ENCODE measurements at regions not wholly inside any gene's neighbourhood (a gene's known extent, or its start where the extent isn't known, plus 50 kb on each side); places are given as distances from the start of the nearest gene placed in this dataset.

DNA sequence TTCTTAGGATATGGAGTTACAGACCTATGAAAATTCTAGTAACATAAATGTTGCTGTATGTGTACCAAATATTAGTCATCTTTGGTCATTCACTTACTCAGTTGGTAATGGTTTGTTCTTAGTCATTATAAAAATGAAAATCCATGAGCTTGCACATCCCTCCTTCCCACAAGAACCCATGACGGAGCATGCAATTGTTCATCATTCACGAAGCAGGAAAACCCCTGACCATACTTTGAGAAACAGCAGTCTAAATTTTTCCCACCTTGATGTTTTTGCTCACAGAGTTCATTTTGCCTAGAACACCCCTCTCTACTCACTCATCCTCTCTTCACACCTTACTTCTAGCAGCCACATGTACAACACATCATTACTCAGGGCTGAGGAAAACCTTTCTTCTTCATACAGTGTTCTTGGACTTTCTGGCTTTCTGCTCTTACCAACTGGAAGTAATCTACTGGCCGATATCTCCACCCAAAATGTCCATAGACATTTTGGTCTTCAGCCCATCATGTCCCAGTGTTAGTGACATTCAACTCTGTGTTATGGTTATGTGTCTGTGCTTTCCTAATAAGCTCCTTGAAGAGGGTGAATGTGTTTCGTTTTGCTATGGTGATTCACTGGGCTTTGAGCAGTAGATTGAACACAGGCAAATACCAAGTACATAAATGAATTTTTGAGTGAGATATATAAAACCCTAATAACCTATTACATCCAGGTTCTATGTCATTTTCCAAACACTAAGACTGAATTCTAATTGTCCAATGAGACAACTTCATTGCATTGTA is 189.9 kb downstream of the ZC3H11B start:
- H3K36me3 ChIP-seq (ENCODE audit: low read length): no peaks in the 10 kb centered on the region
- no peak overlapping the region for H3K9ac ChIP-seq (ENCODE audit: low read length)
- H3K9me3 ChIP-seq (ENCODE audit: insufficient read depth, low read length): no peaks in the 10 kb centered on the region
- no peak overlapping the region for H3K4me3 ChIP-seq (ENCODE audit: insufficient read depth, low read length, poor library complexity, severe bottlenecking)
- H4K20me1 ChIP-seq (ENCODE audit: low read depth, low read length): no peaks in the 10 kb centered on the region
- H3K27ac ChIP-seq (ENCODE audit: low read depth, low read length): no peak overlapping the region
- H3F3A ChIP-seq (ENCODE audit: insufficient read depth): no peaks in the 10 kb centered on the region
- H2AFZ ChIP-seq (ENCODE audit: low read depth, low read length, severe bottlenecking): no peak overlapping the region
- H3K4me2 ChIP-seq (ENCODE audit: low read depth, low read length, poor library complexity, severe bottlenecking): no peak overlapping the region
- no peak for TF ChIP-seq EZH2phosphoT487 (conservative IDR thresholded peaks at IDR 0.05; ENCODE audit: low read length)
- TF ChIP-seq, protein P1, sequence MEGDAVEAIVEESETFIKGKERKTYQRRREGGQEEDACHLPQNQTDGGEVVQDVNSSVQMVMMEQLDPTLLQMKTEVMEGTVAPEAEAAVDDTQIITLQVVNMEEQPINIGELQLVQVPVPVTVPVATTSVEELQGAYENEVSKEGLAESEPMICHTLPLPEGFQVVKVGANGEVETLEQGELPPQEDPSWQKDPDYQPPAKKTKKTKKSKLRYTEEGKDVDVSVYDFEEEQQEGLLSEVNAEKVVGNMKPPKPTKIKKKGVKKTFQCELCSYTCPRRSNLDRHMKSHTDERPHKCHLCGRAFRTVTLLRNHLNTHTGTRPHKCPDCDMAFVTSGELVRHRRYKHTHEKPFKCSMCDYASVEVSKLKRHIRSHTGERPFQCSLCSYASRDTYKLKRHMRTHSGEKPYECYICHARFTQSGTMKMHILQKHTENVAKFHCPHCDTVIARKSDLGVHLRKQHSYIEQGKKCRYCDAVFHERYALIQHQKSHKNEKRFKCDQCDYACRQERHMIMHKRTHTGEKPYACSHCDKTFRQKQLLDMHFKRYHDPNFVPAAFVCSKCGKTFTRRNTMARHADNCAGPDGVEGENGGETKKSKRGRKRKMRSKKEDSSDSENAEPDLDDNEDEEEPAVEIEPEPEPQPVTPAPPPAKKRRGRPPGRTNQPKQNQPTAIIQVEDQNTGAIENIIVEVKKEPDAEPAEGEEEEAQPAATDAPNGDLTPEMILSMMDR (IDR thresholded peaks at IDR 0.05; ENCODE audit: insufficient read depth, low read length, poor library complexity, severe bottlenecking): no peak
- no peaks in the 10 kb centered on the region for H3K9me2 ChIP-seq (replicated peaks; ENCODE audit: insufficient read depth, low read length)
- H3K27me3 ChIP-seq (ENCODE audit: low read length): no peaks in the 10 kb centered on the region
- no peaks in the 10 kb centered on the region for H3K79me2 ChIP-seq (ENCODE audit: insufficient read depth, low read length)

DNA sequence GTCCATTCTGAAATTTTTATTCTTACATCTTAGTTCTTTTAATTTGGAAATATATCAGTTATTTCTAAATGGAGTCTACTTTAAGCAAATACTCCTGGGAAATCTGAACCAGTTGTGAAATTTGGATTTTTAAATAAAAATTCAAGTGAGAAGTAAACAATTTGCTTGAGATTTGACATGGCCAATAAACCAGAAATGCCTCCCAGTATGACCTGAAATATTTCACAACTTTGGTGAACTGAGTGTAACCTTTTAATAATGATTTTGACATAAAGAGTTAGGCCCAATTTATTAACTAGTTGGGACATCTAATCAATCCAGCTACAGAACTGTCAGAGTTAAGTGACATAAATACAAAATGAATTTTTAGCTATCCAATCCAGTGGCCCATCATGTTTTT is 192.0 kb downstream of the ZC3H11B start:
- Histone ChIP-seq H3K79me2 (ENCODE audit: insufficient read depth, low read length) (no peaks in the 10 kb centered on the region), H3K4me3 (ENCODE audit: insufficient read depth, low read length, poor library complexity, severe bottlenecking) (no peak overlapping the region), H3K36me3 (ENCODE audit: low read length) (no peaks in the 10 kb centered on the region), H3K27me3 (ENCODE audit: low read length) (no peaks in the 10 kb centered on the region), H3K9ac (ENCODE audit: low read length) (no peak overlapping the region), H3K9me3 (ENCODE audit: insufficient read depth, low read length) (no peaks in the 10 kb centered on the region), H4K20me1 (ENCODE audit: low read depth, low read length) (no peaks in the 10 kb centered on the region), H3K27ac (ENCODE audit: low read depth, low read length) (no peak overlapping the region), H3F3A (ENCODE audit: insufficient read depth) (no peaks in the 10 kb centered on the region), H3K4me2 (ENCODE audit: low read depth, low read length, poor library complexity, severe bottlenecking) (no peak overlapping the region), H2AFZ (ENCODE audit: low read depth, low read length, severe bottlenecking) (no peak overlapping the region), H3K9me2 (replicated peaks; ENCODE audit: insufficient read depth, low read length) (no peaks in the 10 kb centered on the region)
- no peak for TF ChIP-seq EZH2phosphoT487 (conservative IDR thresholded peaks at IDR 0.05; ENCODE audit: low read length)
- TF ChIP-seq, protein P1 (IDR thresholded peaks at IDR 0.05; ENCODE audit: insufficient read depth, low read length, poor library complexity, severe bottlenecking): no peak

- no peaks in the 10 kb centered on the region for H4K20me1 ChIP-seq (ENCODE audit: low read depth, low read length)
- no peak overlapping the region for H2AFZ ChIP-seq (ENCODE audit: low read depth, low read length, severe bottlenecking)
- H3K9ac ChIP-seq (ENCODE audit: low read length): no peak overlapping the region
- H3K9me3 ChIP-seq (ENCODE audit: insufficient read depth, low read length): no peaks in the 10 kb centered on the region
- no peaks in the 10 kb centered on the region for H3K27me3 ChIP-seq (ENCODE audit: low read length)
- H3K36me3 ChIP-seq (ENCODE audit: low read length): no peaks in the 10 kb centered on the region
- no peaks in the 10 kb centered on the region for H3K79me2 ChIP-seq (ENCODE audit: insufficient read depth, low read length)
- H3K4me3 ChIP-seq (ENCODE audit: insufficient read depth, low read length, poor library complexity, severe bottlenecking): no peak overlapping the region
- H3K9me2 ChIP-seq (replicated peaks; ENCODE audit: insufficient read depth, low read length): no peaks in the 10 kb centered on the region
- H3F3A ChIP-seq (ENCODE audit: insufficient read depth): no peaks in the 10 kb centered on the region
- no peak for TF ChIP-seq EZH2phosphoT487 (conservative IDR thresholded peaks at IDR 0.05; ENCODE audit: low read length)
- TF ChIP-seq, protein P1 (IDR thresholded peaks at IDR 0.05; ENCODE audit: insufficient read depth, low read length, poor library complexity, severe bottlenecking): no peak
- no peak overlapping the region for H3K27ac ChIP-seq (ENCODE audit: low read depth, low read length)
- H3K4me2 ChIP-seq (ENCODE audit: low read depth, low read length, poor library complexity, severe bottlenecking): no peak overlapping the region
These were observed 193.0 kb downstream of the ZC3H11B start for GRCh38 chr1:219419860-219420259.
